ENCODE measurements at regions not wholly inside any gene's neighbourhood (a gene's known extent, or its start where the extent isn't known, plus 50 kb on each side); places are given as distances from the start of the nearest gene placed in this dataset.
"Not testable (repeated sequence)": the region's sequence is repeated elsewhere in the genome, so short reads cannot be mapped to it uniquely, and the experiment has no call there.

DNA sequence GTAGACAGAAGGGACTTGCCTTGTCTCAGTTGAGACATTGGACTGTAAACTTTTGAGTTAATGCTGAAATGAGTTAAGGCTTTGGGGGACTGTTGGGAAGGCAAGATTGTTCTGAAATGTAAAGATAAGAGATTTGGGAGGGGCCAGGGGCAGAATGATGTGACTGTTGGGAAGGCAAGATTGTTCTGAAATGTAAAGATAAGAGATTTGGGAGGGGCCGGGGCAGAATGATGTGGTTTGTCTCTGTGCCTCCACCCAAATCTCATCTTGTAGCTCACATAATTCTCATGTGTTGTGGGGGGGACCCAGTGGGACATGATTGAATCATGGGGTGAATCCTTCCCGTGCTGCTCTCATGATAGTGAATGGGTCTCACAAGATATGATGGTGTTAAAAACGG lies 1217.1 kb downstream of the GALC start:
- not testable (repeated sequence) for DNase-seq

DNA sequence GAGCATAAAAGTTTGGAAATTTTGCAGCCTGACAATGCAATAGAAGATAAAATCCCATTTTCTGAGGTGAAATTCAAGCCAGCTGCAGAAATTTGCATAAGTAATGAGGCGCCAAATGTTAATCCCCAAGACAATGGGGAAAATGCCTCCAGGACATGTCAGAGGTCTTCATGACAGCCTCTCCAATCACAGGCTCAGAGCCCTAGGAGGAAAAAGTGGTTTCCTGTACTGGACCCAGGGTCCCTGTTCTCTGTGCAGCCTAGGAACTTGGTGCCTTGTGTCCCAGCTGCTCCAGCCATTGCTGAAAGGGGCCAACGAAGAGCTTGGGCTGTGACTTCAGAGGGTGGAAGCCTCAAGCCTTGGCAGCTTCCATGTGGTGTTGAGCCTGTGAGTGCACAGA lies 1218.1 kb downstream of the GALC start:
- DNase-seq: no peak

DNA sequence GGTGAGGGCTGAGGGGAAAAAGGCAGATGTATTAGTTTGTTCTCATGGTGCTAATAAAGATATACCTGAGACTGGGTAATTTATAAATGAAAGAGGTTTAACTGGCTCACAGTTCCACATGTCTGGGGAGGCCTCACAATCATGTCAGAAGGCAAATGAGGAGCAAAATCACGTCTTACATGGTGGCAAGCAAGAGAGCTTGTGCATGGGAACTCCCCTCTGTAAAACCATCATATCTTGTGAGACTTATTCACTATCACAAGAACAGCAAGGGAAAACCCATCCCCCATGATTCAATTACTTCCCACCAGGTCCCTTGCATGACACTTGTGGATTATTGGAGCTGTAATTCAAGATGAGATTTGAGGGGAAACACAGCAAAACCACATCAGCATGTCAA lies 1220.9 kb downstream of the GALC start:
- DNase-seq: no peak

GRCh38 chr14:86770186-86770585 lies 1222.8 kb downstream of the GALC start:
- DNase-seq: no peak

- DNase-seq: no peak
Observed at GRCh38 chr14:86766469-86766868, 1226.5 kb downstream of the GALC start.

DNA sequence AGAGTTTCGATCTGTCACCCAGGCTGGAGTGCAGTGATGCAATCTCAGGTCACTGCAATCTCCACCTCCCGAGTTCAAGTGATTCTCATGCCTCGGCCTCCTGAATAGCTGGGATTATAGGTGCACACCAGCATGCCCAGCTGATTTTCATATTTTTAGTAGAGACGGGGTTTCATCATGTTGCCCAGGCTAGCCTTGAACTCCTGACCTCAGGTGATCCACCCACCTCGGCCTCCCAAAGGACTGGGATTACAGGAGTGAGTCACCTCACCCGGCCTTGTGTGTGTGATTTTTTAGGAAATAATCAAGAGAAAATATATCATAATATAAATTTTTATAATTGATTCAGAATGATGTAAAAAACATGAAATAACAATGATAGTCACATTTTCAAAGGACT lies 1231.4 kb downstream of the GALC start:
- no peak for DNase-seq

- no peak for DNase-seq
Observed at GRCh38 chr14:86756521-86757190, 1226.7 kb downstream of the FLRT2 start.

DNA sequence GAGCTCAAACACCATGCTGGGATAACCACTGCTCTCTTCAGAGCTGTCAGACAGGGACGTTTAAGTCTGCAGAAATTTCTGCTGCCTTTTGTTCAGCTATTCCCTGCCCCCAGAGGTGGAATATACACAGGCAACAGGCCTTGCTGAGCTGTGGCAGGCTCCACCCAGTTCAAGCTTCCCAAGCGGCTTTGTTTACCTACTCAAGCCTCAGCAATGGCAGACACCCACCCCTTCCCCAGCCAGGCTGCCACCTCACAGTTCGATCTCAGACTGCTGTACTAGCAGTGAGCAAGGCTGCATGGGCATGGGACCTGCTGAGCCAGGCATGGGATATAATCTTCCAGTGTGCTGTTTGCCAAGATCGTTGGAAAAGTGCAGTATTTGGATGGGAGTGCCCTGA lies 1220.5 kb downstream of the FLRT2 start:
- not testable (repeated sequence) for DNase-seq

DNA sequence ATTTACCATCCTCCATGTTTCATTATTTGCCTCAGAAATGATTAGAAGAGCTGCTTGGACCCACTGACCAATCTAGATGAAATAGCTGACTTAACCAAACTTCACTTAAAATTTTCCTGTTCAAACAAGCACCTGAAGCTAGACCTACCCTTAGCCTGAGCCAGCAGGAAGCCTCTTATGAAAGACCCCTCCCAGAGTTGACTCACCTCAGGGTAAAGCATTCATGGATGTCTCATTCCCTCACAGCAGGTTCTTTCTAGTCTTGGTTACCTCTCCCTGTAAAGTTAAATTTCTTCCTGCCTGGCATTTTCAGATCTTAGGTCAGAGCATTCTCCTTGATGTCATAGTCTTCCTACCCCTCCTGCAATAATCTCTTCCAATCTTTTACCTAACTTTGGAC lies 1209.8 kb downstream of the FLRT2 start:
- DNase-seq: no peak

DNA sequence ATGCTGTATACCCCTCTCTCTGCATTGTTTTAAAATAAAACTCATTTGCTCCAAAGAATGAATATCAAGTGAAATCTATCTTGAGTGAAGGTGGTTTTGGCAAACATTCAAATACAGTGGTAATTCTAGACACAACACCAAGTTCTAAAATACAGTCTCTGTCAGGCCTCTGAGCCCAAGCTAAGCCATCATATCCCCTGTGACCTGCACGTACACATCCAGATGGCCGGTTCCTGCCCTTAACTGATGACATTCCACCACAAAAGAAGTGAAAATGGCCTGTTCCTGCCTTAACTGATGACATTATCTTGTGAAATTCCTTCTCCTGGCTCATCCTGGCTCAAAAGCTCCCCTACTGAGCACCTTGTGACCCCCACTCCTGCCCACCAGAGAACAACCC lies 1201.5 kb downstream of the FLRT2 start:
- DNase-seq: not testable (repeated sequence)

DNA sequence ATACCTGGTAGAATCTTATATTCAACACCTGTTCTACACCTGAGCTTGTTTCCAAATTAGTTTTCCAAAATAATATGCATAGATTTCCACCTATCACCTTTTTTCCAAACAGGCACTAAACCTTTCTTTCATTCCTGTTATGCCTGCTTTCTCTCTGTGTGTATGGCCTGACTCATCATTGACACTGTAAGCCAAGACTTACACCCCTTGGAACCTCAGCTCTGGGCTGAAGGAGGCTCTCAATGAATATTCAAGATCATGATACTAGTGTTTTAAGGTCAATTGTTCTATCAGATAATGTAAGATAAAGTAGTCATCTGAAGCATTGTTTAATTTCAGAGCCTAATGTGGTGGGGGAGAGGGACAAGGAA lies 1193.3 kb downstream of the FLRT2 start:
- DNase-seq: no peak

GRCh38 chr14:86722612-86723253 lies 1192.8 kb downstream of the FLRT2 start:
- DNase-seq: no peak

GRCh38 chr14:86714575-86714974 lies 1184.6 kb downstream of the FLRT2 start:
- no peak for DNase-seq

DNA sequence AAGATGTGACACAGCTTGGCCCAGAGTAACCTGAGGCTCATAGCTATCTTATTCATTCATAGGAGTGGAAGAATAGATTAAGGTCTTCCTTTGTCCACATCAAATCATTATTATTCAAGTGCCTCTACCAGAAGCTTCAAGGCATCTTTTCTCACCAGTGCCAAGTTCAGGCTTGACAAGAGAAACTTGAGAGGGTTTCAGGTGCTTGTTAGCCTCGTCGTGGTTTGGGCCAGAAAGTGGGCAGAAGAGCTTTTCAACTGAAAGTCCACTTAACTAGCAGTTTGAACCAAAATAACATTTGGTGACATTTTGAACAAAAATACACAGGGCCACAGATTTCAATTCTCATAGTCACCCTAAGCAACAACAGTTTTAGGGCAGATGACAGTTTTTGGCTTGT lies 1184.2 kb downstream of the FLRT2 start:
- DNase-seq: no peak

- no peak for DNase-seq
Observed at GRCh38 chr14:86712727-86713126, 1182.8 kb downstream of the FLRT2 start.

- DNase-seq: no peak
Observed at GRCh38 chr14:86712176-86712575, 1182.2 kb downstream of the FLRT2 start.

DNA sequence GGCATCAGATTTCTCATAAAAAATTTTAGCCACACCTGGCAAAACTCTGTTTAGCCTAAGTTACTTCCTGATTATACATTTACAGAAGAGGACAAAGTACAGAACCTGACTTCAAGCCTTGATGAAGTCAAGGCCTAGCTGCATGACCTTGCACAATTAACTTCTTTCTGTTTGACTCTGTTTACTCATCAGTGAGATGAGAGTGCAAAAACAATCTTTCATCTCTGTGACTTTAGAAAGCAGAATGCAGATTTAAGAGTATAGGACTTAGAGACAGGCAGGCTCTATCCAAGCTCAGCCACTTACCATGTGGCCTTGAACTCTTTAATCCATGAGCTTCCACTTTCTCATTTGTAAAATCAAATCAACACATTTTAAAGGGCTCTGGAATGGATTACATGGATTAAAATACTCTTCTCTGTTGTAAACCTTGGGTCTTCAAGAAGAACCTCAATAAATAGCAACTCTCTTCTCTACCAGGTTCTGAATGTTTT lies 1178.9 kb downstream of the FLRT2 start:
- no peak for DNase-seq

- DNase-seq: no peak
Observed at GRCh38 chr14:86707071-86707470, 1177.1 kb downstream of the FLRT2 start.

DNA sequence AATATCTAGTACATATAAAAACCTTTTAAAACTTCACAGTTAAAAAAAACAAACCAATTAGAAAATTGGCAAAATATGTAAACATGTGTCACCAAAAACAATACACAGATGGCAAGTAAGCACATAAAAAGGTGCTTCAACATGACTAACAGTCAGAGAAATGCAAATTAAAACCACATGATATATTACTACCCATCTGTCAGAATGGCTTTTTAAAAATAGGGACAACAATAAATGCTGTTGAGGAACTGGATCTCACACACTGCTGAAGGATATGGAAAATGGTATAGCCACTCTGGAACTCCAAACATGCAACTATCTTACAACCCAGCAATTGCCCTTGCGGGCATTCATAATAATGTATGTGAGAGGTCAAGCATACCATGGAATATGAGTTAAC lies 1153.6 kb downstream of the FLRT2 start:
- no peak for DNase-seq

DNA sequence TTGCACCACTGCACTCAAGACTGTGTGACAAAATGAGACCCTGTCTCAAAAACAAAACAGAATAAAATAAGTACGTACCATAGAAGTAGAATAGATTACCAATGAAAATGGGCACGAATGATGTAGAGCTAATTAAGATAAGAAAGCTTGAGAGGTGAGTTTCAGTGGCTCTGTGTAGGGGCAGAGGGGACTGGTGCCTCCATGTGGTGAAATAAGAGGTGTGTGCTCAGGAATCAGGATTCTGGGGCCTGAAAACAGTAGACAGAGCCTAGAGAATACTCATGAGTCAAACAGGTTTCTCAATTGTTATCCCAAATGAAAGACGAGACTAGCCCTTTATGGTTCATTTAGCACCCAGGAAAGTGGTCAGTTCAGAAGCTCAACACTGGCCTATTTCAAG lies 1145.1 kb downstream of the FLRT2 start:
- no peak for DNase-seq

DNA sequence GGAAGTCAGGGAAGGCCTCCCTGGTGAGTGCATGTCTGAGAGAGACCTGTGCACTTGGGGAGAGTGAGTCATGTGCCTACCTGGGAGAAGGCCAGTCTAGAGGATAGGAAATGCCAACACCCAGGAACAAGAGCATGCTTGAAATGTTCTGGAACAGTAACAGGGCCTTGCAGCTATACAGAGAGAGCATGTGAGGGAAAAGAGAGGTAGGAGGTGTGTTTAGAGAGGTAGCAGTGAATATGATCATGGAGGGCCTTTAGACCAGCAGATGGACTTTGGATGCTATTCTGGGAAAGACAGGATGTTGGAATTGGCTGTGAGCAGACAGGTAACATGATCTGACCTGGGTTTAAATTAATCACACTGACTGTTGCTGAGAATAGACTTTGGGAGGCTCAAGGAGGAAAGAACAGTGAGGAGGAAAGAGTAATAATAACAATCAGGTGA lies 1143.6 kb downstream of the FLRT2 start:
- no peak for DNase-seq

DNA sequence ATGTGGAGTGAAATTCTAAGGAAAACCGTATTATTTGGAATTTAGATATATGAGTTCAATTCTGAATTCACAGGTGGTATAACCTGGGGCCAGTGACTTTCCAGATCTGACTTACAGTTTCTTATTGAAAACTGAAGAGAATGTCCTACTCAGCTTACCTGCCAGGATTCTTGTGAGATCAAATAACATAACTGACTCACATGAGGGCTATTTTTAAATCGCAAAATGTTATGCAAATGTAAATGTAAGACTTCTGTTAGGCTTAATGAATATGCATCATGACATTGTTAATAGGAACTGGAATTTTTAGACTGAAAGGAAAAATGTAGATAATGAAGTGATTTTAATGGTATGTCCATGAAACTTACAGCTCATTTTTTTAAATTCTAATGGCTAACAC lies 1142.1 kb downstream of the FLRT2 start:
- no peak for DNase-seq

DNA sequence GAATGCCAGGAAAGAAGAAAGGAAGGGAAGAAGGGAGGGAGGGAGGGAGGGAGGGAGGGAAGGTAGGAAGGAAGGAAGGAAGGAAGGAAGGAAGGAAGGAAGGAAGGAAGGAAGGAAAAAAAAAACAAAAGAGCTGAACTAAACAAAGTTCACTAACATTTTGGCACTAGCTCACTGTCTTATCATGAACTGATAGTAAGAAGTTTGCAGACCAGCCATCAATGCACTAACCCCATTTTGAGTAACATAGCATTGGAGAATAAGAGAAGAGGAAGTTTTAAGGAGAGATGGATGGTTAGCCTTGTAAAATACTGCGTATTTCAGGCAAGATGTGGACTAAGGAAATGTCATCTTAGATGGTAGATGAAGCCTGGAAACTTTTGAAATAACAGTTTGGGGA lies 1136.0 kb downstream of the FLRT2 start:
- no peak for DNase-seq

GRCh38 chr14:86662334-86662733 lies 1132.4 kb downstream of the FLRT2 start:
- DNase-seq: no peak

Data from activated naive CD4-positive, alpha-beta T cell treated with anti-CD3 and anti-CD28 coated beads, Interleukin-2, amount 50 U/mL, for 16 hours (primary cell).